Inferior parietal cortex (tissue), 1 donor: ENCODE measurements at regions not wholly inside any gene's neighbourhood (a gene's known extent, or its start where the extent isn't known, plus 50 kb on each side); places are given as distances from the start of the nearest gene placed in this dataset.

Source experiments
- DNase-seq: peaks from one replicate; pipeline ENCODE4 v3.0.0-alpha.2; 2016; ENCODE audit errors: extremely low spot score

DNA sequence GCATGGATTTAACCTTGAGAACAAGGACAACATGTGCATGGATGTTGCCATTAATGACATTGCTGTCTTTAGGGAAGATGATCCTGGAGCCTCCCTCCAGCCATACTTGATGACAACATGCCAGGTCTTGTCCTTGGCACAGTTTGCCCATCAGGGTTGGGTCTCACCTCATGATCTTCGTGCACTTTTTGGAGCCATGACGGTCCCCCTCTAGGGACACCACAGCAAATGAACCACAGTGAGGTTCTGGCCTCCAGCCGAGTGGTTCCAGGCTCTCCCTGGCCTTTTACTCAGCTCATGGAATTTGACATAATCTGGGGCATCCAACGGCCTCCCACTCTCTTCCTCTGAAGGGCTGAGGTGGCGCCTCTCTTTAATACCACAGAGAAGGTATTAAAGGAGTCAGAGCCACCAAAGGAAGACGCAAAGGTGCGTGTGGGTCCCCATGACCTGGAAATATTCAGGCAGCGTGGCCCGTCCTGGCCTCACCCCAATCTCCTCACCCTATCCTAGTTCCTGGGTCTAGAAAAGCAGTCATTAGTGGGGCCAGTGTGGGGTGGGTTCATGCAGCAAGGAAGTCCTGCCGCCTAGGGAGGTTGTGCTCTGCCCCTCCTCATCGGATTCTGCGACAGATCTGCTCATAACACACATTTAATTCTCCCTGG is 184.8 kb downstream of the CXCL12 start:
- no peak for DNase-seq

DNA sequence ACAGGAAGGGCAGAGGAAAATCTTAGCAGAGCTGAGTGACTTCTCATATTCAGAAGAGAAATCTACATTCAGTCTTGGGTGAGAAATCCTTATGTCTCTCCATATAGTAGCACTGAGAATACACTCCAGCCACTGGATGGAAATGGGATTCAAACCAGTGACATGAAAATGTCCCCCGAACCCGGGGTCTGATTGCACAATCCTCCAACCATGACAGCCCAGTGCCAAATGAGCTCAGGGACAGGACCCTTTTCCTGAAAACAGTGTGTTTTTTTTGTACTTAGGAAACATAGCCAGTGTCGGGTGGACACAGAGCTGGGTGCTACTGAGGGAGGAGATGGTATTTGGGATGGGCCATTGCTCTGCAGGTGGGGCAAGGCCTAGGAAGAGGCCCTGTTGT is 185.6 kb downstream of the CXCL12 start:
- DNase-seq: no peak

DNA sequence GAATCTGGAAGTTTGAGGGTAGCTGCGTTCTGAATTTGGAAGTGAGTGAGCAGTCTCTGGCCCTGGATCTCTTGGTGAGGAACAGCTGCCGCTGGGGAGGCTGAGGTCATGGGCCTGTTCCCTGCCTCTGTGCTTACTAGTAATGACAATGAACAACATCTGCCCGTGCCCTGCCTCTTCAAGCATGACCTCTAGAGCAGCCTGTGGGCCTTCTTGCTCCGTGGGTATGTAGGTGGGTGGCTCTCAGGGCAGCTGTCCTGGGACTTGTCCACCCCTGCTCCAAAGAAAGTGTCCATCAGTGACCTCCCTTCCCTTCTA is 186.2 kb downstream of the CXCL12 start:
- no peak for DNase-seq

DNA sequence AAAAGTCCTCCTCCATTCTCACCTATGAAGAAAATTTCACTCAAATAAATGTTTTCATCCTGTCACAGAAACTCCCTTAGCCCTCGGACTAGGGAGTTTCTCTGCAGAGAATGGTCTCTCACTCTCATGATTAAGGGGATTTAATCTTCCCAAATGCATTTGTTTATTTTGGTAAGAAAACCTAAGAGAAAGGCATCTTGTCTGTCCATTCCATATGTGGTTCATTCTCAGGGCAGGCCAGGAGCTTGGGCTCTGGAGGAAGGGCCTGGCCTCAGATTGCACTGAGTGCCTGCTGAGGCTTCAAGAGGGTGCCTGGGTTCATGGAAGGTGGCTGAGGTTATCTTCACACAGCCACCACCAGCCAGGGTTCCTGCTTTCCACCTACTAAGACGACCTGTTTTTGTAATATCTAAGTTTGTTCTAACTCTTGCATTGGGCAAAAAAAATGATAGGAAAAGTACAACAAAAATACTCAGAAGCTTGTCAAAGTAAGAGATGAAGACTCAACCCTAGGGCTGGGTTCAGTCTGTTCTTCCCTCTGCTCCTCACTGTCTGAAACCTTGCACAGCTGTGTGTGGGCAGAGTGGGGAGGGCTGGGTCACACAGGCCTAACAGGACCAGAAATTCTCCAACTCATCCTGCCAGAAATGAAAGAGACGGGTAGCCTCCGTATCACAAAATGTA is 186.7 kb downstream of the CXCL12 start:
- DNase-seq: no peak

DNA sequence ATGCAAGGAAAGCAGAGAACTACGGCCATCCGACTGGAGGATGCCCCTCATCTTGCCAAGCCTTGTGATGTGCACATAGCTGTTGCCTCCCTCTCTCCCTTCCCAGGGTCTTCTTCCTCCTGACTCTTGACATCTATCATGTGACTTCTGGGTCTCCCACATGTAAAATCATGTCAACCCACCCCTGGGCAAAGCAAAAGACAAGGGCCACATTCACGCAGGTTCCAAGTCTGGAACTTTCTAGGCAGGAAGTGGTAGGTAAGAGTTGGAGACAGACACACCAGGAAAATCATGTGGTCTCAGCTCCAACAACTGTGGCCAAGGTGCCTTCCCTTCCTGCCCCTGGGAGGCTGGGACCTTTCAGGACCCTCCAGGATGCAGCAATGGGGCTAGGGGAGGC is 187.3 kb downstream of the CXCL12 start:
- DNase-seq: no peak

DNA sequence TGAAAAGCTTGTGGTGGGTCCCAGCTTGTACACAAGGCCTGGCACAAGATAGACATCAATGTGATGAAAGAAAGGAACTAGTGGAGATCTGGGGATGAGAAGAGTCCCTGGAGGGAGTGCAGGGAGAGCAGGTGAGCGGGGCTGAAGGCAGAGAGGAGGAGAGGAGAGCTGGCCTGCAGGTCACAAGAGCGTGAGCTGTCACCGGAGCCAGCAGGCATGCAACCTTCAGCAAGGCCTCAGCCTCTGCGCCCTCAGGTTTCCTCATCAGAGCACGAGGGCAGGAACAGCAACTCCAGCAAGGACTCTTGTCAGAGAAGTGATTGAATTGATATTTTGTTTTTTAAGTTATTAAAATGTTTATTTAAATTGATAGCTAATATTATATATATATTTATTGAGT is 188.6 kb downstream of the CXCL12 start:
- DNase-seq: no peak

DNA sequence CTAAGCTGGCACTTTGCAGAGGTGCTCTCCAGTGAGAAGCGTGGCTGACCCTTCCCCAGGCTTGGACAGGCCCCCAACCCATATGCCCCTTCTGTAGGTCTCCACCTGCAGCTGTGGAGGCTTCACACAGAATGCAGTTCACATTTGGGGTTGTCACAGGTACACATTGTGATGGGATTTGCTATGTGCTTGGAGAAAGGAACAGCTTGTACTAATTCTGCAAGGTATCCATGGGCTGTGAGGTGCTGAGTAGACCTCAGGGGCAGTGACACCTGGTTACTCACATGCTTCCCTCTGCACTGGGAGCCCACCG is 188.9 kb downstream of the CXCL12 start:
- no peak for DNase-seq

DNA sequence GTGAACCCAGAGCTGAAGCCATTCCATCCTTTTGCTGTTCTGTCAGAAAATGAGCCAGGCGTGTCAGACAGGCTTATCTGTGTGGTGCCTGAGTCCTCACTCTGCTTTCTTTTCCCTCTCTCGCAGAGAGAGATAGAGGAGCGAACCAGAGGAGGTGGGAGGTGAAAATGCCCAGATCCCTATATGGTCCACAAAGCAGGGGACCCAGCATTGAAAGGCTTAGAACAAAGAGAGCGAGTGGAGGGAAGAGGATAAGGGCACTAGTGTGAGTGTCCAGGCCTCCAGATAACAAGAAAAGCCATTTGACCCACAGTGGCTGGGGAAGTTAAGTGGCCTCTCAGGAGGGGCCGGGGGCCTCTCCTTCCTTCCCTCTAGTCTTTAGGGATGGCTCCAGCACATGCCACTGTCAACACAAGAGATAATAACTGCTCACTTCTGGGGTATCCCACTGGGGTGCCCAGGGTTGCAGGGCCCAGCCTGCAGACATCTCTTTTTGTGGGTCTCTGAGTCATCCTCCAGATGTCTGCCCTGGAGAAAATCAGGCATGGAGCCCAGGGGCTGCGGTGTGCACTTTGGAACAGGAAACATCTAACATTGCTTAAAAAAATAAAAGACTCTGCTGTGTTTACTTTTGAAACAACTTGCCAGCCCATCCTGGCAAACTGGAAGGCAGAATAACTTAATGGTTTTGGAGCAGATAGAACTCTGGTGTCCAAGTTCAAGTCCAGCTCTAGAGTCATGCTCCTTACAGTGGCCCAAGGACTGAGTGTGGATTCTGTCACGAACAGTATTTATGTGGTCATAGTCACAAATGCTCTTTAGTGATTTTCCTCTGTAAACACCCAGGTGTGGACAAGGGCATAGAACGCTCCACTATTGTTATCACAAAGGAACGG is 189.5 kb downstream of the CXCL12 start:
- no peak for DNase-seq

DNA sequence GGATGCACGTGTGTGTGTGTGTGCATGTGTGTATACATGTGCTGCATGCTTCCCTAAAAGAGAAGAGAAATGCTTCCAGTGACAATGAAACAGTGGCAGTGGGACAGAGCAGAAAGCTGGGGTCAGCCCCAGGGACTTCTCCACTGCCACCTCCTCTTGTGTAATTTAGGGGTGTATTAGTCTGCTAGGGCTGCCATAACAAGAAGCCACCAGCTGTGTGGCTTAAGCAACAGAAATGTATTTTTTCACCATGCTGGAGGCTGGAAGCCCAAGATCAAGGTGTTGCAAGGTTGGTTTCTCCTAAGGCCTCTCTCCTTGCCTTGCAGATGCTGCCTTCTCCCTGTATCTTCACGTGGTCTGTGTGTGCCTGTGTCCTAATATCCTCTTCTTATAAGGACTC is 190.5 kb downstream of the CXCL12 start:
- no peak for DNase-seq

DNA sequence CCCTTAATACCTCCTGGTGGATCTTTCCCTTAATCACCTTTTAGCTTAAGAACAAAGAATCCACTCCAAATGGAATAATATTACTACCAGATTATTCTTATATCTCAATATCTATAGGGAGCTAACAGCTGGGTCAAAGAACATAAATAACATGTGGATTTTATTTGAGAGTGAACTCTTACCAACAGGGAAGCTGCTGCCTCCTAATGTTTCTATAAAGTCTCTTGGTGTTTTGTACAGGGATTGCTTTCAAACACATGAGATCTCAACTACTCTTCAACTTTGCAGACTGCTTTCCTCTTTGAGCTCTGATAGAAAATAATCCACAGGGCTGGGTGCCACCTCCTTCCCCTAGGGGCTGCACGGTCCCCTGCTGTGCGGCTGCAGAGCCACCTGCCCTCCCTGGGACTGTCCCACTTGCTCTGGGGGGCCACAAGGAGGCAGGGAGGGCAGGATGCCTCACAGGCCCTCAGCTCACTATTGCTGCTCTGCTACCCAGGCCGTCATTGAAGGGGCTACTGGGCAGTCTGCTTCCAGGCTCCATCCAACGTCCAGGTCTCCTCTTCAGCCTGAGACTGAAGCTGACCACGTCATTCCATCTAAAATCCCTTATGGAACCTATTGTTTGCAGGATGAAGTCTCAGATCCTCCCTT is 191.2 kb downstream of the CXCL12 start:
- DNase-seq: no peak

DNA sequence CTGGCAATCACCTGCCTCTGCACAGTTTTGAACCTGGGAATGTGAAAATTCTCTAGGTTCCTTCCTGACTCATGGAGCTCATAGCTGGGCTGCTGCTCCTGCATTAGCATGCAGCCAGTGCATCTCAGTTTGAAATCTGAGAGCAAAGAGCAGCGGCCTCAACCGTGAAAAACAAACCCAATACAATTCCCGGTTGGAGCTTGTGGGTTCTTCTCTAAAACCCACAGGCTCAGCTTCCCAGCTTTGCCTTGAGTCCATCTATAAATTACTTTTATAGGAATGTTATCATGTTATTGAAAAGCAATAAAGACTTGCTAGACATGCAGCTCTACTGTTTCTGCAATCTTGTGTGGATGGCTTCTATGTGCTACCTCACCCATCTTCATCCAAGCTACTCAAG is 191.7 kb downstream of the CXCL12 start:
- DNase-seq: no peak

DNA sequence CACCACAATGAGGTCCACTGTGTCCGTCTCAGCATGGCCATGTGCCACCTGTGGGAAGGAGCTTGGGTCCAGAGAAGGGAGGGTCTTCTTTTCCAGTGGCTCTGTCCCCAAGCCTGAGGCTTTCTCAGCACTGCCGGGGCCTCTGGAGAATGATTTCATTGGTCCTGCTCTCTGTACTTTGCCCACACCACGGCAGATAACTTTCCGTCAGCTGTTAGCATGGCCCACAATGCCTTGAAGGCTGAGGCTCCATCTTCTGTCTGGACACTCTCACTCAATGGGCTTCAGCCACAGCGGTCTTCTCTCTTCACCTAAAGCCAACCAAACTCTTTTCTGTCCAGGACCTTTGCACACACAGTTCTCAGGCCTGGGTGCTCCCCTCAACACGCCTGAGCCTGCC is 192.5 kb downstream of the CXCL12 start:
- DNase-seq: no peak

DNA sequence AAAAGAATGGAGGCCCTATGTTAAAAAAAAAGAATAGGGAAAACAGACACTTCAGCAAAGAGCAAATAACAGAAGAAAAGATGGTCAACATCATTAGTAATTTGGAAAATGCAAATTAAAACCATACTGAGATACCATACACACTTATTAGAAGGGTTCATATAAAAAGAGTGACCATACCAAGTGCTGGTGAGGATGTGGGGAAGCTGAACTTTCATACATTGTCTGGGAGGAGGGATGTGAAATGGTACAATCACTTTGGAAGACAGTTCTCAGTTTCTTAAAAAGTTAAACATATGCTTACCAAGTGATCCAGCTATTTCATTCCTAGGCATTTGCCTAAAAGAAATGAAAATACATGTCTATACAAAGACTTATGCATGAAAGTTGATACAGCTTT is 194.4 kb downstream of the CXCL12 start:
- no peak for DNase-seq

DNA sequence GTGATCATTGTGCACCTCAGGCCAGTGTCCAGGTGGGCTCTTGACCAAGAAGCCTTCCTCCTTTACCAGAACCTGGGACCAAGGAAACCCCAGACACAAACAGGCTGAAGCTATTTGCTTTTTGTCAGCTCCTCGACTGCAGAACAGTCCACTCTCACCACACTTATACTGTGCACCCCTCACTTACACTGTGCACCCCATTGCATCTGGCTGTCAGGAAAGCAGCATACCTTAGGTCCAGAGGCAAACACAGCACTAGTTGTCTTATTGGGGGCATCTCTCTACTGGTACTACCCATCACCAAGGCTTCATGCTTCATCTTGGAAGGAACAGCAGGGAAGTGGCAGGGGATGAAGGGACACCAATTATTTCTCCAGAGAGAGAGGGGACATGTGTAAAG is 198.1 kb downstream of the CXCL12 start:
- DNase-seq: no peak

DNA sequence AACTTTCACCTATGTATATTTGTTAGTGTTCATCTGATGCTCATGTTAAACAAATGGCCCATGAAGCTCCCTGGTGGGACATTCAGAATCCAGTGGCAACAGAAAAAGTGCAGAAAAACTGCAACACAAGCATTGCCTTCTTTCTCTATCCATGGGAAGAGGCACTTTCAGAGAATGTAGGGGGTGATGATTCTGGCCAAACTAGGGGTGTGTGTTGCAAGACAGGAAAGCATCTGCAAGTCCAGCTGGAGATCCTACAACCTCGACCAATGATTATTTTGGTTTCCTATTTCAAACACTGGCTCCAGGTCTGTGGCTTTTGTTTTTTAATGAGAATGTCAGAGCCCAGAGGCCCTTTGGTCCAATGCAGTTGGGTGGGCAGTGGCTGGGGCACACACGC is 198.7 kb downstream of the CXCL12 start:
- DNase-seq: no peak

DNA sequence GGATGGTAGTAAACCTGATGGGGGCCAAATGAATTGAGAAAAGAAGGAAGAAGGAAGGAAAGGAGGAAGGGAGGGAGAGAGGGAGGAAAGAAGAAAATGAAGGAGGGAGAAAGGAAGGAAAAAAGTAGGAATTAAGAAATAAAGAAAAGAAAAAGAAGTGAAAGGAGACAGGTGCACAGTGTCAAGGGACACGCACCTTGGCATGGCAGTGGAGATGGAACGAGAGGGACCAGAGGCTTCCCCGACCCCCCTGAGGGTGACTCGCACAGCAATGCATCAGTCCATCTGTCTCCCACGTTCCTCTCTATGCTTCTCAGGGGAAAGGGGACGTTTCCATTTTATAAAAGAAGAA is 199.6 kb downstream of the CXCL12 start:
- no peak for DNase-seq

DNA sequence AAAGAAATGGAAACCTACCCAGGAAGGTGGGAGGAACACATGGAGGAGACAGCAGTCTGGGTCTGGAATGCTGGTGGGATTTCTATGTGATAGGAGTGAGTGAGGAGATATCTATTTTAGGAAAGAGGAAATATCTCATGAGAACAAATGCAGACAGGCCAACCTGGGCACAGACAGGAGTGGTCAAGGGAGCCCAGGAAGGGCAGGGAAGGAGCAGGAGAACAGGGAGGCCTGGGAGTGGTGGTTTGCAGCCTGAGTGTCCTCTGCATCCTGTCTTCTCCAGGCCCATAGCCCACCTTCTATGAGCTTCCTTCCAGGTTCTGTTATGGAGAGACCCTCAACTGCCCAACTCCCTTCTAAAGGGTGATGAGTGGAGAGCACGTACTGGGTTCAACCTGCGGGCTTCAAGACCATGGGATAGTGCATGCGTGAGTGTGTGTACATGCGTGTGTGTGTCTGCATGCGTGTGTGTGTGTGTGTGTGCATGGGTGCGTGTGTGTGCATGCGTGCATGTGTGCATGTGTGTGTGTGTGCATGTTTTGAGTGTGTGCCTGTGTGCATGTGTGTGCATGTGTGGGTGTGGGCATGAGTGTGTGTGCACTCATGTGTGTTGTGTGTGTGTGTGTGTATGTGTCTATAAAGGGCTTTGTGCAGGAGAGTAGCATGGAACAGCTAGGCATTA is 200.1 kb downstream of the CXCL12 start:
- DNase-seq: no peak

DNA sequence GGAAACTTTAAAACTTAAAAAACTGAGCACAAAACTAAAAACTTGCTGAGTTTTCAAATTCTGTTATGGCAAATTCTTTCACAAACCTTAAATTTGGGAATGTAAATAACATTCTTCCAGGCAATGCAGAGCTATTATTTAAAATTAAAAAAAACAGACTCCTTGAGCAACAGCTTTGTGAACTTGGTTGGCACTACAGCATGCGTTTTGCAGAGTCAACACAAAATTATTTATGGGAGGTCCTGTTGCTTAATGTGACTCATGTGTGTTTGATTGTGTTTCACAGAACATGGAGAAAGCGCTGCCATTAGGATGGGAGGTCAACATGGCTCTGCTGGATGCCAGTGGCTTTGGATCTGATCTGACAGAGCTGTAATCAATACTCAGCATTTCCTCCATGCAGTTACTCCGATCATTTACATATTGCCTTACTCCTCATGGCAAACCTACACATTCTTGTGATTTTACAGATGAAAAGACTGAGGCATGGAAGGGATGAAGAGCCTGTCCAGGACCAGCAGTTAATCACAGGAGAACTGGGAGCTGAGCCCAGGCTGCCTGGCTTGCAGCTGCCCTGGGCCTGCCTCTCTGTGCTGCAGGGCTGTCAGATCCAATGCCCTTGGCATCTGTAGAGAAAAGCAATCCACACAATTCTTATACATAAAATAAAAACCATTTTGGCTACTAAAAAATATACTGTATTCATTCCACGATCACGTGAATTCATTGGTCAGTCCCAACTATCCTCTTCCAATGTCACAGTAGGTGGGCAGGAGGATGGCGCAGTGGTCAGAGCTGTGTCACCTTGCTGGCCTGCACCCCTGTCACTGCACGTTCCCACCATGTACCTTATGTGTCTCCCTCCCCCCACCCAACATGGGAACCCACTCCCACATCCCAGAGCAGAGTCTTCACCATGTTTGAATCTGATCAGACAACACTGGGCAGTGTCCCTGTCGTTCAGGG is 200.9 kb downstream of the CXCL12 start:
- no peak for DNase-seq

DNA sequence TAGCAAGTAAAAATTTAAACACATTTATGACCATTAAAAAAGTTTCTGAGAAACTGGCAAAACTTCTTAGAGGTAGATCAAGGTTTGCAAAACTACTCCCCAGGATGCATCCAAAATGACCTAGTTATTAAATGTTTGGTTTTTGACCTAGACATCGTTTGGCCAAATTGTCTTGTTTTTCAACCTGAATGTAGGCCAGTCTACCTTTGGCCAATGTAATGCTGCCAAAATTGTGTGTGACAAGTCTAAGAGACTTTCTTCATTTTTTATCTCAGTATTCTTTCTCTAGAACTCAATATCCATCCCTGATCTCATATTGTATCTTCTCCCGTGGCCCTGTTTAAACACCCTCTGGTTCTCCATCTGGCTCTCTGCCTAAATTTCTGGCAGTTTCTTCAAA is 202.0 kb downstream of the CXCL12 start:
- DNase-seq: no peak

DNA sequence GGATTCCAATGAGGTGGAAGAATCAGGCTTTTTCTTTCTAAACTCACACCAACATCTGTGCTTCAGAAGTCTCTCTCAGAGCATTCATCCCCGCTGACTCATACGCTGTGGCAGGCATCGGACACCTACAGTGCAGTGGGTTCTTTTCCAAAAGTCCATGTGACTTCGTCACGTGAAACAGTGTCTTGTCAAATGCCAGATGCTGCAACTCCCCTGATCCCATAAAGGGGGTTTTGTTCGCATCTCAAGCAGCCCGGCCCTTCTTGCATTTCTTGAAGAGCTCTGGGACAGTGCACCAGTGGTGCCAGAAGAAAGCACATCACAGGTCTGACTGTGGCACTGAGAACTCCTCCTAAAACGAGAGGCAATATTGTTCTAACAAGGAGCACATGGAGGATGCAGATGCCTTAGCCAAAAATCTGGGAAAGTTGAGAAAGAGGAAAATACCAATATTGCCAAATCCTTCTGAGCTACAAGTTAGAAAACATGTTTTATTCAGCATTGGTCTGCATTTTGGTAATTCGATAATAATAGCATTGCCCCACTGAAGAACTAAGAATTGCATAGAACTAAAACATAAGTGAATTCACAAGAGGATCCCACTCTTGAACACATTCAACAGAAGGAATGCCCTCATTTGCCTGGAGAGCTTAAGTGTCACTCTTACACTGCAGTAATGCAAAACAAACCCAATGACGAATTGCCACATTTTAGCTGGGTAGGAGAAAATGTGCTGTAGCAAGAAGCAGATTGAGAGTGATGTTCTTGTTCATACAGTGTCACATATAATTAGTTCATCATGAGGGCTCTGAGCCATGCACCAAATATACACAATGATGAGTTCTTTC is 204.4 kb downstream of the CXCL12 start:
- peak; percentile 32 for DNase-seq
